HG03354 (cell line): ENCODE measurements at regions not wholly inside any gene's neighbourhood (a gene's known extent, or its start where the extent isn't known, plus 50 kb on each side); places are given as distances from the start of the nearest gene placed in this dataset.

ENCODE experiments used
- ATAC-seq: cut with Tn5 transposase; IDR thresholded peaks from one replicate; pipeline ENCODE4 v1.9.1; 2021; ENCODE audit warnings: mild to moderate bottlenecking; ENCODE audit not compliant: unreplicated experiment, poor library complexity, severe bottlenecking

GRCh38 chr3:10555263-10555662 is 49.9 kb upstream of the ATP2B2 start:
- ATAC-seq = no peak

- ATAC-seq = no peak
Measured at GRCh38 chr3:10556312-10556711, 50.9 kb upstream of the ATP2B2 start.

- no peak for ATAC-seq
Measured at GRCh38 chr3:10557250-10557649, 51.9 kb upstream of the ATP2B2 start.

- no peak for ATAC-seq
Measured at GRCh38 chr3:10557781-10558373, 52.5 kb upstream of the ATP2B2 start.

GRCh38 chr3:10558736-10559135 is 53.4 kb upstream of the ATP2B2 start:
- no peak for ATAC-seq

- no peak for ATAC-seq
Measured at GRCh38 chr3:10560060-10560861, 54.9 kb upstream of the ATP2B2 start.

- ATAC-seq = no peak
Measured at GRCh38 chr3:10561162-10561945, 56.0 kb upstream of the ATP2B2 start.

GRCh38 chr3:10561946-10562560 is 56.7 kb upstream of the ATP2B2 start:
- ATAC-seq = no peak

GRCh38 chr3:10563396-10563795 is 58.0 kb upstream of the ATP2B2 start:
- ATAC-seq = peak; percentile 86

- ATAC-seq = no peak
Measured at GRCh38 chr3:10565814-10566213, 60.4 kb upstream of the ATP2B2 start.

GRCh38 chr3:10566451-10566850 is 61.1 kb upstream of the ATP2B2 start:
- no peak for ATAC-seq

- ATAC-seq = no peak
Measured at GRCh38 chr3:10568549-10568948, 63.2 kb upstream of the ATP2B2 start.

- ATAC-seq = no peak
Measured at GRCh38 chr3:10570196-10570946, 65.0 kb upstream of the ATP2B2 start.

- ATAC-seq = no peak
Measured at GRCh38 chr3:10574101-10574620, 68.8 kb upstream of the ATP2B2 start.

- ATAC-seq = no peak
Measured at GRCh38 chr3:10575601-10576160, 70.3 kb upstream of the ATP2B2 start.

GRCh38 chr3:10577486-10577885 is 72.1 kb upstream of the ATP2B2 start:
- no peak for ATAC-seq

GRCh38 chr3:10580426-10580825 is 75.0 kb upstream of the ATP2B2 start:
- no peak for ATAC-seq

GRCh38 chr3:10581251-10581650 is 75.9 kb upstream of the ATP2B2 start:
- no peak for ATAC-seq

- no peak for ATAC-seq
Measured at GRCh38 chr3:10581716-10582115, 76.3 kb upstream of the ATP2B2 start.
